Islet of Langerhans (tissue), 1 donor: ENCODE measurements at regions not wholly inside any gene's neighbourhood (a gene's known extent, or its start where the extent isn't known, plus 50 kb on each side); places are given as distances from the start of the nearest gene placed in this dataset.
A peak's percentile ranks its signal among the peaks of the same experiment; 100 is the strongest.

Source experiments
- FAIRE-seq: peaks from one replicate; lab custom pipeline; 2011; peaks lifted over from hg19 to GRCh38; lab: Jason Lieb, UNC

- no peak for FAIRE-seq
These were observed 196.8 kb upstream of the HDDC2 start for GRCh38 chr6:125498606-125499005.

- FAIRE-seq: no peak
These were observed 197.8 kb upstream of the HDDC2 start for GRCh38 chr6:125499535-125499934.

- FAIRE-seq: no peak
These were observed 201.4 kb upstream of the HDDC2 start for GRCh38 chr6:125503181-125503580.

- FAIRE-seq: peak; percentile 81
These were observed 206.4 kb upstream of the HDDC2 start for GRCh38 chr6:125507987-125508655.

DNA sequence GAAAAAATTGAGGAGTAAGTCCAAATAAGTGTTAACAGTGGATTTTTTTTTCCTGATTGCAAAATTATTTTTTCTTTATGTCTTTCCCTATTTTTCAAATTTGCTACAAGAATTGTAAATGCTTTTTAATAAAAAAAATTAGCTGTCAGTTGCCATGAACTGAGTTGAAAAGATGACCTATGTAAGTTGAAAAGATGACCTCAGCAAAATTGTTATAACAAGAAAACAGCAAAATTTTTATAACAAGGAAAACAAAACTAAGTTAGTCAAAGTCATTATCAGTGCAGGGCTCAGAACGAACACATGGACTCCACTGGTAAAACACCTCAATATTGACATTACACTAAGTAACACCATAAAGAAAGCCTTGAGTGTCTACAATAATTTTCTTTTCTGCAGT, 207.0 kb upstream of the HDDC2 start:
- FAIRE-seq: no peak

DNA sequence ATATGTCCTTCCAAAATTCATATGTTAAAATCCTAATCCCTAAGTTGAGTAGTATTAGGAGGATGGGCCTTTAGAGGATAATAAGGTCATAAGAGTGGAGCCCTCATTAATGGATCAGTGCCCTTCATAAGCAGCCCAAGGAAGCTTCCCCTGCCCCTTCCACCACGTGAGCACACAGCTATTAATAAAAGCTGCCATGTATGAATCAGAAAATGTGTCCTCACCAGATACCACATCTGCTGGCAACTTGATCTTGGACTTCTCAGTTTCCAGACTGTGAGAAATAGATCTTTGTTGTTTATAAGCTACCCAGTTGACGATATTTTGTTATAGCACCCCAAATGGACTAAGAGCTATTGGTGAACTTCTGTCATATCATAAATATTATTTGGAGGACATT, 207.7 kb upstream of the HDDC2 start:
- FAIRE-seq: no peak

DNA sequence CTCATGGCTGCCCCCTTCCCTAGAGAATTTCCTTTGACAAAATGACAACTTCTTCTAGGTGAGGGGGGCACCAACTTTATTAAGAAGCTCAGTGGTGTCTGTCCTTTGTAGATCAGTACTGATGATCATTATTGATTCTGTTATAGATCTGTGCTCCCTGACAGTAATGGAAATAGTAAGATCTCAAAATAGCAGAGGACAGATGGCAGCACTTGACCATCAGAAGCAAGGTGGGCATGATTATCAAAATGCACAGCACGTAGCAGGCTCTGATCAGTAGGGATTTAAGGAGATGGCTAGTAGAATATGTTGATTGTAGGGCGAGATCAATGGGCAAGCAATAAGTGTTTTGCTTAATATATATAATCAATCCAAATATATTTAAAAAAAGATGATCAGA, 208.6 kb upstream of the HDDC2 start:
- no peak for FAIRE-seq

- peak; percentile 95 for FAIRE-seq
These were observed 210.1 kb upstream of the HDDC2 start for GRCh38 chr6:125511809-125512396.

GRCh38 chr6:125512621-125513020, 210.9 kb upstream of the HDDC2 start:
- no peak for FAIRE-seq

DNA sequence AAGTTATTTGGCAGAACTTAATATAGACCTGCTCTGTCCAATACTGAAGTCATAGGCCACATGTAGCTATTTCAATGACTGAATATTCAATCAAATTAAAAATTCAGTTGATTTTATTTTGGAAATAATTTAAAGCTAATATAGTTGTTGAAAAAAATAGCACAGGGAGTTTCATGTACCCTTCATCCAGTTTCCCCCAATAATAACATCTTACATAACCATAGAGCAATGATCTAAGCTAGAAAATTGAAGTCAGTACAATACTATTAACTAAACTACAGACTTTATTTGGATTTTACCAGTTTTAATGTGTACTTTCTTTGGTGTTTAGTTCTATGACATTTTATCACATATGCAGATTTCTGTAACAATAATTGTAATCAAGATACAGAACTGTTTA, 212.2 kb upstream of the HDDC2 start:
- FAIRE-seq: no peak

DNA sequence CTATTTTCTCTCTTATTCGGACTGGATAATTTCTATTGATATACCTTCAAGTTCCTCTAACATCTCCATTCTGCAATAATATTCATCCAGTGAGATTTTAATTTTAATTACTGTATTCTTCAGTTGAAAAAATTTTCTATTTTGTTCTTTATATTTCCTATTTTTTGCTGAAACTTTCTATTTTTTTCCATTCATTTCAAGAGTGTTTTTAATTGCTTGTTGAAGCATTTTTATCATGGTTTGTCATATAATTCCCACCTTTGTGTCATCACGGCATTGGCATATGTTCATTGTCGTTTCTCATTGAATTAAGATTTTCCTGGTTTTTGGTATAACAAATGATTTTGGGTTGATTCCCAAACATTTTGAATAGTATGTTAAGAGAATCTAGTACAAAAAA, 214.9 kb upstream of the HDDC2 start:
- no peak for FAIRE-seq

- FAIRE-seq: no peak
These were observed 217.6 kb upstream of the HDDC2 start for GRCh38 chr6:125519367-125519766.

- FAIRE-seq: no peak
These were observed 222.6 kb upstream of the HDDC2 start for GRCh38 chr6:125524356-125524755.

DNA sequence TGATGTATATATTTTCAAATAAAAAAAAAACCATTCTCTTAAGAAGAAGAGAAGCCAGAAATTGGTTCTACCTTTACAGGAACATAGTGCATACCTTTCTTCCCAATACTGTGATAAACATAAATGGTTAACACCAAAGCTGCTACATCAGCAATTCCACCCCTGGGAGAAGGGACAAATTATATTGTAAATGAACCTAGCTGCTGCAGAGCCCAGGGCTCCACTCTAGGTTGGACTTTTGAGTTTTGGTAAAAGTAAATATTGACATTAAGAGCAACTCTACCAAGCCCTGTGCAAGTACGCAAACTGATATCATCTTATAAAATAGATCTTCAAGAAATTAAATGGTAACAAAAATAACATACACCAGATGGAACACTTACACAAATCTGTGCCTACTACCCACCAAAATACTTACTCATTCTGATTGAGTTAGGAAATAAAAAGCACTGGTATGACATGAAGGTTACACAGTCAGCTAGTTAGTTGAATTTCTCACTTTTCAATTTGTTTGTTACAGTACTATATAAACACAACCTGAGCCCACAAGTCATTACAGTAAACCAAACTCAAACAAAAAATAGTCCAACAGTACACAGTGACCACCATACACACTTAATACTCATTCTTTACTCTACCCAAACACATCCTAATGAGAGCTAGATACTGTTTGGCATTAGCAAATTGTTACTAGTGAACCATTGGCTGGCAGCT, 223.3 kb upstream of the HEY2 start:
- FAIRE-seq: no peak

DNA sequence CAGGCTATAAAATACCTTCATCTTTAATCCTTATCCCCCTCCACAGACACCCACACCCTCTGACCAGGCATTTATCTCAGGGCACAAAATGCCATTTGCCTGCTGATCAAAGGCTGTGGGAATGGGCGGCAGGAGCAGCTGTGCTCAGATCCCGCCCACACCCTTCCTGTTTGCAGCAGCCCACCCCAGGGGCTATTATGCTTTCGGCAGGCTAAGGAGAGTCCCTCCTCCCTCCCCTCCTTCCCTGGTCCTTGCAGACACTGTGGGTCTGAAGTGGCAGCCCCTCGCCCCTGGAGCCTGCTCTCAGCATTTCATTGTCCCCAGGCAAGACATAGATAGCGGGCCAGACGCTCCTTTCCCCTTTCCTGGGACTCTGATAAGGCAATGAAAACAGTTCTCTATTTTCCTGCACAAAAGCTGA, 220.8 kb upstream of the HEY2 start:
- FAIRE-seq: no peak

DNA sequence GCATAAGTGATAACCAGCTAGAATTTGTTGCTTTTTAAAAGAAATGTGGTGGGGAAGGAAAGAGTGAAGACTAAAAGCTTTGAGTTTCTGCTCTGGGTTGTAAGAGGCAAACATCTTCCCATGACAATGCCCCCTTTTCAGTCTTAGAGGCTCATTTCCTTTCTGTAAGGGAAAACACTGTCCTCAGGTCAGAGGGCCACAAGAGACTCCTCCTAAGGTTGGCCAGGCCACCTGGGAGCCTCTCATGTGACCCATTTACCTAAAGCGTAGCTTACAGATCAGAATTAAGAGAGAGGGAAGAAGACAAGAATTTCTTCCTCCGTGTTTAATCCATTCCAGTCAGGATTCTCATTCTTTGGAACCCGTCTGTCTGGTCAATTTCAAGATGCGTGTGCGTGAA, 220.4 kb upstream of the HEY2 start:
- FAIRE-seq: no peak

- no peak for FAIRE-seq
These were observed 215.6 kb upstream of the HEY2 start for GRCh38 chr6:125533710-125534397.

DNA sequence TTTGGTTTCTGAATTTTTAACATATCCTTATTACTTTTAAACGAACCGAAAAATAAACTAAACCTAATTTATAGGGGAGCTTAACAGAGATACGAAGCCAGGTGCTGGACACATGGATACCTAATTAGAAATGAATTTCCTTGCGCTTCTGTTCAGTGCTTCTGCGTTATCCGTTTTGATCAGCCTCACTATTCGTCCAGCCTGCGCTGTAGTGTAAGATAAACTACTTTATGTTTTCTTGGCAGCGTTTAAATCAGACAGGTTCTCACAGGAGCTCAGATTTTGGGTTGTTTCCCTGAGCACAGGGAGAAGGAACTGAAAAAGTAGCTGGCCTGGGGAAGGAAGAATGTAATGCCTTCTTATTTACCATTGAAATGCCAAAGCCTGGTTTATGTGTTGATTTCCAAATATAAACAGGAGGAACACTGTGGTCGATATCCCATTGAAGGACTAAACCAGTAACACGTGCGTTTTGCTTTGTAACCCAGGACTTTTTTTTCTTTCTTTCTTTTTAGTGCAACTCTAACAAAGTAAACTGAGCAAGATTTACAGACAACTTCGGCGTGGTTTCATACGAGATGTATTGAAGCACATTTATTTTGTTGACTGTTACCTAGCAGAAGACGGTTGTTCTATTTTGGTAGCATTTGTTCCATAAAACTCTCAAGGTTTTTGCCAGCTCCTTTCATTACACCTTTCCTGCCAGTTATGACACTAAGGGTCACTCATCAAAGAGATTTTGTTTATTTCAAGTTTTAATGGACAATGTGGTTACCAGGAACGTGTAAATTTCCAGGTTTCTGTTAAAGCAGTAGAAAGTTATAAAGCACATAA, 214.8 kb upstream of the HEY2 start:
- FAIRE-seq: no peak

DNA sequence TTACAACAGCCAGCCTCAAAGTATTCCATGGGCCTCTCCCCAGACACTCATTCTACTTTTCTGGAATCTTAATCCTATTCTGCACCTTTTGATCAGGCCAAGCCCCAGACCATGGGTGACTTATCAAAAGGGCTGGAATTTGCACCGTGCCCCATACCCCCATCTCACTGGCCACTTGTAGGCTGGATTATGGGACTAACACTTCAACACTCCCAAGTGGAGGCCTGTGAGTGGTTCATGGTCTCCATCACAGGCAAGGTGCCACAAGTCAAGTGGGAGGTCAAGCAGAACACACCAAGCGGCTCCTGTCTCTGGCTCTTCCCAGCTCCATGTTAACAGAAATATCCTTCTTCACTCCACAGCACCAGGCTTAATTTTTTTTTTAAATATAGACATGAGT, 212.3 kb upstream of the HEY2 start:
- FAIRE-seq: no peak

DNA sequence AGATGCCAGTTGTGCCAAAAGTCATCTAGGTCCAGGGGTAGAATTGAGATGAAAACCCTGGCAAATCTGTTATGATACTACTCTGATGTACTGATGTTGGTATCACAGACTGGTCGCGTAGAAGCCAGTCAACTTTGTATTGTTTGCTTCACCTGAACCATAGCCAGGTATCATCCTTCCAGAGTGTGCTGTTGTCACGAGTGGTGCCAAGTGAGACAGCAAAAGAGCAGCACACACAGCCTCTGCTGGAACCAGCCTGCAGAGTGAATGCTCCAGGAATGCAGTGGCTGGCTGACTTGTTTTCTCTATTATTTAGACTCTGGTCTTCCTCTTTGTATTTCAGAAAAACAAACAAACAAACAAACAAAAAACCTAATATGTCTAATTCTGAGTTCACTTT, 209.5 kb upstream of the HEY2 start:
- FAIRE-seq: no peak

DNA sequence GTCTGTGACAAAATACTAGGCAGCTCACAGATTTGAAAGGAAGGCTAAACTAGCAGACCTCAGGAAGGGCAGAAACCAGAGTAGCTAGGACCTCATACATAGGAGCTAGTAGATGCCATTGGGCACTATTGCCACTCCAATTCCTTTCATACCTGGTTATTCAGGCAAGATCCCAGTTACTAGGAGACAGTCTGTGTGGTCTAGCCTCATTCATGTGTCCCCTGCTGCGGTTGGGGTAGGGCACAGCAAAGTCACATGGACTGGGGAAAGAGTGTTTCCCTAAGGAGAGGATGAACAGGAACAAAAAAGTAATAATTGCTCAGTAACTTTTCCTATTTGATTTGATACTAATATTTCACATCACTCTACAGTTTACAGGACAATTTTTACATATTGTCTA, 204.6 kb upstream of the HEY2 start:
- FAIRE-seq: no peak

- FAIRE-seq: no peak
These were observed 202.6 kb upstream of the HEY2 start for GRCh38 chr6:125546841-125547251.
